ENCODE measurements at regions not wholly inside any gene's neighbourhood (a gene's known extent, or its start where the extent isn't known, plus 50 kb on each side); places are given as distances from the start of the nearest gene placed in this dataset.

DNA sequence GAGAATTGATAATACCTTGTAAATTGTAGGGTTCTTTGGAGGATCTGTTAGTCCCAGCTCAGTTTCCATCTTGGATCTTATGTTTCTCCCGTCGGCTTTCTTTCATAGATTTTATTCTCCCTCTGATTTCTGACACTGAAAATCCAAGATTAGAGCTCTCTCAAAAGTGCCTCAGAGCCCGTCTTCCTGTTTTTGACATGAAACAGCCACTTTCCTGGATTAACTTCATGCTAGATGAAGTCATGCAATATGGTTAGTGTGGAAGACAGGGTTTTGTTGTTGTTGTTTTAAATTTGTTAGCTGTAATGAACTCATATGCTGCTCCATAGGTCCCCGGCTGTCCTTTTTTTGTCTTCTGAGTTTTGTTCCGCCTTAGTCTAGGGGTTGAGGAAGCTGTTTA lies 51.6 kb upstream of the ZFR start:
- TF ChIP-seq CTCF (conservative IDR thresholded peaks at IDR 0.05) = no peak
- TF ChIP-seq EZH2 (IDR thresholded peaks at IDR 0.05; ENCODE audit: low read depth) = no peak

Measured in PC-9 (cell line).